ENCODE measurements at regions not wholly inside any gene's neighbourhood (a gene's known extent, or its start where the extent isn't known, plus 50 kb on each side); places are given as distances from the start of the nearest gene placed in this dataset.

- Histone ChIP-seq H3K9me3 (no peaks in the 10 kb centered on the region), H3K36me3 (no peaks in the 10 kb centered on the region), H3K4me3 (ENCODE audit: low read depth, low read length) (no peak overlapping the region), H3K27me3 (no peaks in the 10 kb centered on the region), H3K4me1 (no peaks in the 10 kb centered on the region)
- DNase-seq: peak; percentile 63
- TF ChIP-seq CTCF (IDR thresholded peaks at IDR 0.05; ENCODE audit: low read depth, low read length): peak; percentile 78
These were observed 142.3 kb upstream of the ARHGAP5 start for GRCh38 chr14:31934767-31935266.

- Histone ChIP-seq H3K4me3 (ENCODE audit: low read depth, low read length) (no peak overlapping the region), H3K4me1 (no peaks in the 10 kb centered on the region), H3K36me3 (no peaks in the 10 kb centered on the region), H3K27me3 (no peaks in the 10 kb centered on the region), H3K9me3 (no peaks in the 10 kb centered on the region)
- DNase-seq: no peak
- 0 out of 2 replicates have a peak, but pooled peaks have one; percentile 13 for TF ChIP-seq CTCF (IDR thresholded peaks at IDR 0.05; ENCODE audit: low read depth, low read length)
These were observed 141.7 kb upstream of the ARHGAP5 start for GRCh38 chr14:31935391-31935790.

GRCh38 chr14:31936115-31936514, 141.0 kb upstream of the ARHGAP5 start:
- H3K9me3 ChIP-seq: no peaks in the 10 kb centered on the region
- no peaks in the 10 kb centered on the region for H3K36me3 ChIP-seq
- no peak for TF ChIP-seq CTCF (IDR thresholded peaks at IDR 0.05; ENCODE audit: low read depth, low read length)
- no peaks in the 10 kb centered on the region for H3K27me3 ChIP-seq
- H3K4me3 ChIP-seq (ENCODE audit: low read depth, low read length): no peak overlapping the region
- DNase-seq: no peak
- H3K4me1 ChIP-seq: no peaks in the 10 kb centered on the region

GRCh38 chr14:31937730-31938346, 139.3 kb upstream of the ARHGAP5 start:
- H3K4me3 ChIP-seq (ENCODE audit: low read depth, low read length): no peak overlapping the region
- H3K27me3 ChIP-seq: no peaks in the 10 kb centered on the region
- H3K9me3 ChIP-seq: no peaks in the 10 kb centered on the region
- no peaks in the 10 kb centered on the region for H3K36me3 ChIP-seq
- no peak for TF ChIP-seq CTCF (IDR thresholded peaks at IDR 0.05; ENCODE audit: low read depth, low read length)
- no peaks in the 10 kb centered on the region for H3K4me1 ChIP-seq
- DNase-seq: peak; percentile 35

GRCh38 chr14:31939934-31940333, 137.2 kb upstream of the ARHGAP5 start:
- no peak for DNase-seq
- H3K4me1 ChIP-seq: peaks cover 13% of the 10 kb centered on the region

More at GRCh38 chr14:31939934-31940333, 137.2 kb upstream of the ARHGAP5 start:
- no peaks in the 10 kb centered on the region for H3K27me3 ChIP-seq
- no peaks in the 10 kb centered on the region for H3K36me3 ChIP-seq
- TF ChIP-seq CTCF (IDR thresholded peaks at IDR 0.05; ENCODE audit: low read depth, low read length): no peak
- H3K4me3 ChIP-seq (ENCODE audit: low read depth, low read length): no peak overlapping the region
- no peaks in the 10 kb centered on the region for H3K9me3 ChIP-seq
